ENCODE measurements at regions not wholly inside any gene's neighbourhood (a gene's known extent, or its start where the extent isn't known, plus 50 kb on each side); places are given as distances from the start of the nearest gene placed in this dataset.
A peak's percentile ranks its signal among the peaks of the same experiment; 100 is the strongest.
"Not testable (repeated sequence)": the region's sequence is repeated elsewhere in the genome, so short reads cannot be mapped to it uniquely, and the experiment has no call there.

DNA sequence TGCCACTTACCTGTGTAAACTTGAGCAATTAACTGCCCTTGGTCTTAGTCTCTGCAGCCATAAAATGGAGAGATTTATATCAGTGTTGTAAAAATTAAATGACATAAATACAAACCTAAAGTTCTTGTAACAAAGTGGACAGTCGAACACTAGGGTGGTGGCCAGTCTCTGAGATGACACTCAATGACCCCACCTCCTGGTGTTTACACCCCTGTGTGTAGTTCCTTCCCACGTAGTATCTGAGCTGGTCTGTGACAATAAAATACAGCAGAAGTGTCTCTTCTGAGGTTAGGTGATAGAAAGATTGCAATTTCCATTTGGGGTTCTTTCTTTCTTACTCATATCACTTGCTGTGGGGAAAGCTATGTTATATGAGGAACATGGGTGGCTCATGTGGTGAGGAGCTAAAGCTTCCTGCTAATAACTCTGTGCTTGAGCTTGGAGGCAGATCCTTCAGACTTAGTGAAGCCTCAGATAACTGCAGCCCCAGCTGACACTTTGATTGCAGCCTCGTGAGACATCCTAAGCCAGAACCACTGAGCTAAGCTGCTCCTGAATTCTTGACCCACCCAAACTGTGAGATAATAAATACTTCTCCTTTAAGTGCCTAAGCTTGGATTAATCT lies 173.4 kb upstream of the CHD1 start:
- no peak for DNase-seq

DNA sequence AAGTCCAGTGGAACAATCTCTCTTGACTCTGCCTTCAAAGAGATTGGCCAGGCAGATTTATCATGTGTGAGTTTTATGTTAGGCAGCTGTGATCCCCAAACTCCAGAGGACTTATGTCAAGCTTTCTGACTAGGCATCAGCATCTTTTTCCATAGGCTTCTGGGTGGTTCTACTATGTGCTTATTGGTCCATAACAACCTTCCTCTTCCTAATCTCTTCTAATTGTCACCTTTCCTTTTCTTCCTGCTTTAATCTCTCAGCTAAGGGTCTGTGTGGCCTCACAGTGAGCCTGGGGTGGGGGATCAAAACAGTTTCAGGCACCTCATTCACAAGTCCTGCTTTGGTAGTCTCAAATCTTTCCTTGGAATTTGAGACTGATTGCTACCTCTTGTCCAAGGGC lies 170.9 kb upstream of the CHD1 start:
- no peak for DNase-seq

DNA sequence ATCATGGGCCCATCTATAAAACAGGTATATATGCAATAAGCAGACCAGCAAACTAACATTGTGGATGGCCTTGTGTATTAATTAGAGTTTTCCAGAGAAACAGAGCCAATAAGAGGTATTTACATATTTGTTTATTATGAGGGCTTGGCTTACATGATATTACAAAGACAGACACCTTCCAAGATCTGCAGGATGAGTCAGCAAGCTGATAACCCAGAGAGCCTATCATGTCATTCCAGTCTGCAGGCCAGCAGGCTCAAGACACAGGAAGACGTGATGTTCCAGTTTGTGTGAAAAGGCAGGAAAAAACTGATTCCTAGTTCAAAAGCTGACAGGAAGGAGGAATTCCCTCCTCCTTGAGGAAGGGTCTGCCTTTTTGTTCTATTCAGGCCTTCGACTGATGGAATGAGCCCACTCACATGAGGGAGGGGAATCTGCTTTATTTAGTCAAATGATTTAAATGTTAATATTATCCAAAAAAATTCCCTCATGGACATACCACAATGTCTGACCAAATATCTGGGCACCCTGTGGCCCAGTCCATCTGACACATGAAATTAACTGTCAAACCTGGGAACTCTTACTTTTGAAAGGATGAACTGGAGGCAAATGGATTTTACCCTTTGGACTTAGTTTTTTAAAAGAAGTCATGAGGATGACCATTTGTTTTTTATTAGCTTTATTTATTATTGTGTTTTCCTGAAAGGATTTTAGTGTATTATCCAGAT lies 161.2 kb upstream of the CHD1 start:
- no peak for DNase-seq

DNA sequence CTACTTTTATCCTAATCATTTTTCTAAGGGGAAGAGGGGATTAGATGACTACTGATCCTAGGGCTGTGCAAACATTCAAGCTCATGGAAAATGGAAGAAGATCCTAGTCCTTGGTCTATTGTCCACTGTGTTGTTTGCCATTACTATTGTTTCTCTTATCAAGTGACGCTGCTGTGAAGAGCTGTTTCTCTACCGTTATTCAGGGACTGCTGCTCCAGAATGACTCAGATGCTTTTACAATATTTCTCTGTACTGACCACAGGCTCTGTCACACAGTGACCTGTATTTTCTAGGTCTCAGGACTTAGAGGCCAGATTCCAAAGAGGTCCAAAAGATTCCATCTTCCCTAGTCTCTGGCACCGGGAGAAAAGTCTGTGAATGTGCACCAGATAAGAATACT lies 159.5 kb upstream of the CHD1 start:
- DNase-seq = no peak

DNA sequence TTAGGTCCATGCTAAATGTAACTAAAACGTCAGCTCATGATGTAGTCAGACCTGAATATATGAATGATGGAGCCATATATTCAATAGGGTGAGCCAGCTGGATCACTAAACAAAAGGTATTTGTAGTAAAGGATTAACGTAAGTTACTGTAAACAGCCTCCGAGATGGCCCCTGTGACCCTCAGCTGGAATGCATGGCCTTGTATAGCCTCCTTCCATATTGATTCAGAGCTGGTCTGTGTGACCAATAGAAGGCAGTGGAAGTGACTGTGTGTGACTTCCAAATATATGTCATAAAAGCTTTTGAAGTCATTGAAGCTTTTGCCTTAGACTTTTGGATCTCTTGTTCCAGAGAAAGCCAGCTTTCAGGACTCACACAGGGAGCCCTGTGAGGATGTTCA lies 154.4 kb upstream of the CHD1 start:
- no peak for DNase-seq

DNA sequence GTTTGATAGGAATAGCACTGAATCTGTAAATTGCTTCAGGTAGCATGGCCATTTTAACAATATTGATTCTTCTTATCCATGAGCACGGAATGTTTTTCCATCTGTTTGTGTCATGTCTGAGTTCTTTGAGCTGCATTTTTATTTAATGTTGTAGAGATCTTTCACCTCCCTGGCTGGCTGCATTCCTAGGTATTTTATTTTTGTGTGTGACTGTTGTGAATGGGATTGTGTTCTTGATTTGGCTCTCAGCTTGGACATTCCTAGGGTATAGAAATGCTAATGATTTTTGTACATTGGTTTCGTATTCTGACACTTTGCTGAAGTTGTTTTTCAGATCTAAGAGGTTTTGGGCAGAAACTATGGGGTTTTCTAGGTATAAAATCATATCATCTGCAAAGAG lies 152.9 kb upstream of the CHD1 start:
- no peak for DNase-seq

DNA sequence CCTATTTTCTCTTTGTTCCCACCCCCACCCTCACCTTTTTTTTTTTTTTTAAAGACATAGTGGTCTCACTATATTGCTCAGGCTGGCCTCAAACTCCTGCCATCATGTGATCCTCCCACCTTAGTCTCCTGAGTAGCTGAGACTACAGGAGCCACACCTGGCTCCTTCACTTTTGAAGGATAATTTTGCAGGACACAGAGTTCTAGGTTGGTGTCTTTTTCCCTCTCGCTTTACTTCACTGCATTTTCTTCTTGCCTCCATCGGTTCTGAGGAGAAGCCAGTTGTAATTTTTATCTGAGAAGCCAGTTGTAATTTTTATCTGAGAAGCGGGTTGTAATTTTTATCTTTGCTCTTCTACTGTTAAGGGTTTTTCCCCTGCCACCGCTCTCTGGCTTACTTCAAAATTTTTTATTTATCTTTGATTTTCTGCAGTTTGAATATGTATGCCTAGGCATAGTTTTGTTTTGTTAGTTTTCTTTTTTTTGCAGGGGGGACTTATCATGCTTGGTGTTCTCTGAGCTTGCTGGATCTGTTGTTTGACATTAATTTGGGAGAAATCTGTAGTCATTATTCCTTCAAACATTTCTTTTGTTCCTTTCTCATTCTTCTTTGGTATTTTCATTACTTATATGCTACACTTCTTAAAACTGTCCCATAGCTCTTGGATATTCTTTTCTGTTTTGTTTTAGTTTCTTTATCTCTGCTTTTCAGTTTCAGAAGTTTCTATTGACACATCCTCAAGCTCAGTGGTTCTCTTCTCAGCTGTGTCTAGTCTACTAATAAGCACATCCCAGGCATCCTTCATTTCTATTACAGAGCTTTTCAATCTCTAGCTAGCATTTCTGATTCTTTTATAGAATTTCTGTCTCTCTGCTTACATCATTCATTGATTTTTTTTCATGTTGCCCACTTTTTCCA lies 148.2 kb upstream of the CHD1 start:
- no peak for DNase-seq

DNA sequence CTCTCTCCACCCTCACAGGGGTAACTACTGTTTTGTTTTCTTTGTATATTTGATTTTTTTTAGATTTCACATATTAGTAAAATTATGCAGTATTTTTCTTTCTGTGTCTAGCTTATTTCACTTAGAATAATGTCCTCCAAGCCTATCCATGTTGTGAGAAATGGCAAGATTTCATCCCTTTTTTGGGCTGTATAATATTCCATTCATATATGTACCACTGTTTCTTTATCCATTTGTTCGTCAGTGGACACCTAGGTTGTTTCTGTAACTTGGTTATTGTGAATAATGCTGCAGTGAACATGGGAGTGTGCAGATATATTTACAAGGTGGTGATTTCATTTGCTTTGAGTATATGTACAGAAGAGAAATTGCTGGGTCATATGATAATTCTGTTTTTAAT lies 144.0 kb upstream of the CHD1 start:
- DNase-seq = no peak

DNA sequence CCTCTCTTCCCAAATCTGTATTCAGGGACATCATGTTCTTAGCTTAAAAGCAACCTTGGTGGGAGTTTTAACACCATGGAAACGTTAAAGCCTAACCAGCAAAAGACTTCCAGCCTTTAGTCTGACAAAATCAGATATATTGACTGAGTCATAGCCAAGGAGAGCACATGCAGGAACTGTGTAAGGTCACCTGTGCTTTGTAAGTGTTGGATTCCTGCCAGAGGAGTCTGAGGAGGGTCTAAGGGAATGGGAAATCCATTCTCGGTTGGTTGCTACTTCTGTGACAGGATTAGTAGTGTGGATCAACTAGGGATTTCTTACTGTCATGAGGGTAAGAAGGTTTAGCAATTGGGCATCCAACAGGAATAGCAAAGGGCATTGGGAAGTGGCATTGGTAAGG lies 142.0 kb upstream of the CHD1 start:
- no peak for DNase-seq

DNA sequence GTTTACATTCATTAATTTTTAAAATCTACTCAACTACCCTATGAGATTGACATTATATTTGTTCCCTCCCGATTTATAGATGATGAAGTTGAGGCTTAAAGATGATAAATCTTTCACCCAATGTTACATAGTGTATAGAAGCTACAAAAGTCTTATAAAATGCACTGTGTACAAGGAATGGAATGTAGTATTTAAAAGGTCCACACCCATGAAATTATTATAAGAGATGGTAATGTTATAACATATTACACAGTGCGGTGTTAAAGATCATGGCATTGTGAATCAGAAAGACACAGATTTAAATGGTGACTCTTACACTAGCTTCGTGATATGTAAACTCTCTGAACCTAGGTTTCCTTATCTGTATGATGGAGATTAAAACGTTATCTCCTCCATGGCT lies 141.6 kb upstream of the CHD1 start:
- no peak for DNase-seq

DNA sequence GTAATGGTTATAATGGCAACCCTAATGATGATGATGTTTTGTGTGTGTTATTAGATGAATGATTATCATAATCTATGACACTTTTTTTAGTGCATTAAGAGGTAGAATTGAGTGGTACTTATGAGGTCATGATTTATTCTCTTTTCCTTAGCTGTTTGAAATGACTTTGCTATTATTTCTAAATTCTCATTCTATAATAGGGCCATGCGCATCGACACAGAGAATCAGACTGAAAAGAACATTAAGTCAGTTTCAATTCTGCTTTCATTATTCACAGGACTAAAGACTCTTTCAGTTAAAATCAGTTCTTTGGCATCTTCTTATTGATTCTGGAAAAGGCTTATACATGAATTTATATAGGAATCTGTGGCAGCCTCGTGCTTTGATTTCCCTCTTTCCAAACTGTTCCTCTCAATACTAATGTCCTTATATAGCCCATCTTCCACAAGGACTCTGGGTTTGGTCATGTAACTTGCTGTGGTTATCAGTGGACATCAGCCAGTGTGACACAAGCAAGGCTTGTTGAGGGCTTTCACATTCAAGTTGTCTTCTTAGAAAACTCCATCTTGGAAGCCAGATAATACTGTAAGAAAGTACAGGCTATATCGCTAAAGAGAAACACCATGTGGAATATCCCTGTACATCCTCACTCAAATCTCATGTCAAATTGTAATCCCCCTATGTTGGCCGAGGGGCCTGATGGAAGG lies 140.3 kb upstream of the CHD1 start:
- no peak for DNase-seq

DNA sequence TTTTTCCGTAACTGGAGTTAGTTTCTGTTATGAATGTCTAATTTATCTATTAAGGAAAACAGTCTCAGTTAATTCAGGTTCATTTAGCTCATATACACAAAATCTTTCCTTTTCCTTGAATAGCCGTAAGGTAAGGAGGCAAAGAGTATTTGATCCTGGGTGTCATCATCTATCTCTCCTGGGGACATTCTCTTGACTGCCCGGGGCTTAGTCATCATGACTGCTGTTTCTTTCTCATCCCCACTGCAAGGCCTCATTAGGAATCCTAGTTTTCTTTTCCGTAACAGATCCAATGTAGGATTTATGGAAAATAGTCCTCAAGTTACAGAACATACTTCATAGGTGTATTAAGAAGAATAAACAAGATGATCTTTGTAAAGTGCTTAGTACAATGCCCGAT lies 134.9 kb upstream of the CHD1 start:
- no peak for DNase-seq

DNA sequence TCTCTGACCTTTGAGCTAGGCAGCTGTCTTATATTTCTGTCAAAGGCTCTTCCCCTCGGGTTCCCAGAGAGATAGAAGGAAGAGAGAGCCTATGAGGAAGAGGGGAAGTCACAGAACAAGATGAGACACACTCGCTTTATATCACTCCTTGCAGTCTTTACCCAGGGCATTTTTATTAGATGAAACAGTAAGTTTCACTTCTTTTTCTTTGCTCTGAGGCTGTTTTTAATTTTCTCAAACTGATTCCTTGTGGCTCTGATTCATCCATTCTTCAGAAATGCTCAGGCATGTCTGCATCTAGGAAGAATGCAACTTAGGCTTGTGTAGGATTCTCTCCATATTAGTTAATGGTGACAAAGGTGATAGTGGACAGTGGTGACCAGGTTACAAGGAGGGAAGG lies 132.9 kb upstream of the CHD1 start:
- DNase-seq = no peak

DNA sequence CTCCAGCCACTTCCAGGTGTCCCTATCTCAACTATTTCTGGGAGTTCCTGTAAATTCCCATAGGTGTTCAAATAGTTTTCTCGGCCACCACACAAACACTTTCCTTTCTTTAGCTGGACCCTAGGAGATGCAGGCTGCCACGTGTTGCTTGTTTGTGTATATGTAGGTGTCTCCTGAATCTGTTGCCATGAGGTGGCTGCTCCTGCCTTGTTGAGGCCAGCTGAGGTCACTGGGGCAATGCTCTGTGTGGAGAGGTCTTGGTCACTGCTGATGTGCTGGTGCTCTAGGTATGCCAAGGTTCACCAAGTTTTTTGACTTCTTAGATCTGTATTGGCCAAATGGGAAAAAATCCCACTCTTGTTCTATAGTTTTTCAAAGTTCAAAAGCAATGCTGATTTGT lies 132.5 kb upstream of the CHD1 start:
- no peak for DNase-seq

DNA sequence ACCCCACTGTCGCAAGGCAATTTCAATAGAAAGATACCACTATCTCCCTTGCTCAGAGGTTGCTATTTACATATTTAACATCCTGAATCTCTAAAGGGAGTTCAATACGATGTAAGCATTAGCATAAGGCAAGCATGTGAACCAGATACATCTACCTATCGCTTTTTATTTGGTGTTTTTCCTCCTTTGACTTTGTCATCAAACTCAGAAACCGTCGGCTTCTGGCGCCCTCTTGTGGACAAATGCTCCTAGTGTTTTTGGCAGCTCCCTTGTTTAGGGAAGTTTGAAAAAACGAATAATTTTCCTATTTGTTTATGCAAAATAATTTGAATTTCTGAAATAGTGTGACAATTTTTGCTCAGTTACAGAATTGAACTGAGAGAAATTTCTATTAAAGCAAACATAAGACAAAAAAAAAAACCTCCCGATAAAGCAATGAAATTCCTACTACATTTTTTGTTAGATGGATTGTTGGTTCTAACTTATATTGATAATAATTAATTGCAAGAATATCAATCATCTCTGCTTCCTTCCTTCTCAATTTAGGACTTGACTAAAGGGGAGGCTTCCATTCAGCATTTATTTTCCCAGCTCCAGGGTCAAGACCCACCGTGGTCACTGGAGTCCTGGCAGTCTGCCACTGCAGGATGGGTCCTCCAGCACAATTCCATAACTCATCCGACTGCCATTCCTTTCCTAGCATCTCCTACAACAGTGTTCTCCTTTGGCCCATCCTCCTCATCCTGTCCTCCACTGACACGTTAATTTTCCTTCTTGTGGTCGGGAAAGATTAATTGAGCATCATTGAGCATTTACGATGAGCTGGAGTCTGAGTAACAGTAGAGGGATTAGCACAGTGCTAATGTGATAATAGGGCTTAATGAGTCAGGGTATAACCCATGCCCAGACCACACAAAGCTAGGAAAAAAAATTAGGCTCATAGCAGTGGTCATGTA lies 131.8 kb upstream of the CHD1 start:
- peak; percentile 72 for DNase-seq

DNA sequence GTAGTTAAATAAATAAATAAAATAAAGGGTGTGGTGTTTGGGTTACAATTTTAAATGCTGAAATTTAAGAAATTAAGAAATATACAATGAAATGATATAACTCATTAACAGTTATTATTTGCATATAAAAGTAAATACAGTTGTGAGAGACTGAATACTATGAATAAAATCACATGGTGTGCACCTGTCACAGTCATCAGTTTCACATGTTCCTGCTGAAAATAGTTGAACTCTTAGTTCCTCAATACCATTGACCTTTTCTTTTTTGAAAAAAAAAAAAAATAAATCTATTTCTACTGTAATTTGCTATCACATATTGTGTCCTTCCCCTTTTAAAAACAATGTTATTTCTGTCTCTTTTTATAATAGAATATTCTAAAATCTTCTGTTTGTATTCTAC lies 130.9 kb upstream of the CHD1 start:
- no peak for DNase-seq

DNA sequence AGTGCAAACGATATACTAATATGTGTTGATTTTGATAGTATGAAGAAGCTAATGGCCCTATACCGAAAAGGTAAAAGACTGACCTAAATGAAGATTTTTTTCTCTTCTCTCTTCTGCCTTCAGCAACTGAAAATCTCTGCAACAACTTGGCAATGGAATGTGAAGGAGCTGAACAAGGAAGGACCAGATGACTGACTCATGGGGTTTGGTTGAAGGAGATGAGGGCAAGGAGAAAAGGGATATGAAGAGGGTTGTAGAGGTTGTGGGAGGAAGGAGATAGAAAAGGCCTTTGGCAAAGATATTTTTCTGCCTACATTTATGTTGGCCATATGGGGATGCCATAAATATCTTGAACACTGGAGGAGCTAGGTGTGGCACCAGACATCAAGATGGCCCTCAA lies 129.7 kb upstream of the CHD1 start:
- no peak for DNase-seq

DNA sequence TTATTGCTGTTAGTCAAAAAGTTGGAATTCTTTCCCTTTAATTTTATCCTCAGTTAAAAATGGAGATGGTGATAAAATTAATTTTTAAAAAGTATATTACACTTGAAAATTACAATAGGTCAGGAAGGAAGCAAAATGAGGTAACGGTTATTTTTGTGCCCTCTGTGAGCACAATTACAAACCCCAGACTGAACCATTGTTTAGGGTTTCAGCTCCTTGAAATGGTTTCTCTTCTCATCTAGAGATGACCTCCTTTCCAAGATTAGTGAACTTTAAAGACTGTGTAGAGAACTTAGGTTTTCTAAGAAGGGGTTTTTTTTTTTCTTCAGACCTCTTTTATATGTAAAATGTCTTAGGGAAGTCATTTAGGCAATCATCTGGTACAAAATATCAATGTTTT lies 126.2 kb upstream of the CHD1 start:
- no peak for DNase-seq

DNA sequence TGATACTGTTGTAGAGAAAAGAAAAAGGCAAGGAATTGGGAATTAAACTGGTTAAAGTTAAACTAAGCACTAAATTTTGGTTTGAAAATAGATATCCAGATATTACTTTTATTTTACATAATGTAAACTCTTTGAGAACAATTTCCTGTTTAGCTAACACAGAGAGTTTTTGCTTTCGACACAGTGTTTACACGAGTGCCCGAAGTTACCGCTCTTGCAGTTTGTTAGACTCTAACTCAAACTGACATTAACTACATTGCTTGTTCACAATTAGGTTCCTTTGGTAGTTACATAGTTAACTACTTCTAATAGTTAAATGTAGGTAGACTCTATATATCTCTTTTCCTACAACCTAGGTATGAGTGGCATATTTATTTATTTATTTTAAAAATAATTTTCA lies 117.1 kb upstream of the CHD1 start:
- no peak for DNase-seq

DNA sequence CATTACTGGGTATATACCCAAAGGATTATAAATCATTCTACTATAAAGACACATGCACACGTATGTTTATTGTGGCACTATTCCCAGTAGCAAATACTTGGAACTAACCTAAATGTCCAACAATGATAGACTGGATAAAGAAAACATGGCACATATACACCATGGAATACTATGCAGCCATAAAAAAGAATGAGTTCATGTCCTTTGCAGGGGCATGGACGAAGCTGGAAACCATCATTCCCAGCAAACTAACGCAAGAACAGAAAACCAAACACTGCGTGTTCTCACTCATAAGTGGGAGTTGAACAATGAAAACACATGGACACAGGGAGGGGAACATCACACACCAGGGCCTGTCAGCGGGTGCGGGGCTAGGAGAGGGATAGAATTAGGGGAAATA lies 114.5 kb upstream of the CHD1 start:
- not testable (repeated sequence) for DNase-seq

DNA sequence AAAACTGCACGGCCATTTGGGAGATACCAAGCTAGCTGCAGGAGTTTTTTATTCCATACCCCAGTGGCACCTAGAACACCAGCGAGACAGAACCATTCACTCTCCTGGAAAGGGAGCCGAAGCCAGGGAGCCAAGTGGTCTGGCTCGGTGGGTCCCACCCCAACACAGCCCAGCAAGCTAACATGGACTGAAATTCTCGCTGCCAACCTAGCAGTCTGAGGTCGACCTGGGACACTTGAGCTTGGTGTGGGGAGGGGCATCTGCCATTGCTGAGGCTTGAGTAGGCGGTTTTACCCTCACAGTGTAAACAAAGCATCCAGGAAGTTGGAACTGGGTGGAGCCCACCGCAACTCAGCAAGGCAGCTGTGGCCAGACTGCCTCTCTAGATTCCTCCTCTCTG lies 108.9 kb upstream of the CHD1 start:
- DNase-seq = peak; percentile 47

DNA sequence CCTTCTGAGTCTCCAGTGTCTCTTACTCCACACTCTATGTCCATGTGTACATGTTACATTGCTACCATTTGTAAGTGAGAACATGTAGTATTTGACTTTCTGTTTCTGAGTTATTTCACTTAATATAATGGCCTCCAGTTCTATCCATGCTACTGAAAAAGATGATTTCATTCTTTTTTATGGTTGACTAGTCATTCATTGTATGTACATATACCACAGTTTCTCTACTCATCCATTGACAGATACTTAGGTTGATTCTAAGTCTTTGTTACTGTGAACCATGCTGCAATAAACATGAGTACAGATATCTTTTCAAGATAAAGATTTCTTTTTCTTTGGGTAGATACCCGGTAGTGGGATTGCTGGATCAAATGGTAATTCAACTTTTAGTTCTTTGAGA lies 107.1 kb upstream of the CHD1 start:
- no peak for DNase-seq

All from NCI-H2029 (cell line).